ENCODE measurements at regions not wholly inside any gene's neighbourhood (a gene's known extent, or its start where the extent isn't known, plus 50 kb on each side); places are given as distances from the start of the nearest gene placed in this dataset.

GRCh38 chr22:44650806-44651205, 51.2 kb upstream of the PRR5 start:
- no peak overlapping the region for H3K4me3 ChIP-seq (replicated peaks; ENCODE audit: insufficient read depth, low read length)
- no peak for DNase-seq (ENCODE audit: low read depth in 1 of 2, low spot score in 1 of 2)
- H3K27ac ChIP-seq (replicated peaks) = no peak overlapping the region
- H3K27me3 ChIP-seq (ENCODE audit: insufficient read depth, poor library complexity, severe bottlenecking) = no peaks in the 10 kb centered on the region
- TF ChIP-seq CTCF (IDR thresholded peaks at IDR 0.05; ENCODE audit: insufficient read depth, low read length) (no peak), POLR2AphosphoS5 (IDR thresholded peaks at IDR 0.05; ENCODE audit: low read depth) (no peak), SPI1 (IDR thresholded peaks at IDR 0.05; ENCODE audit: borderline replicate concordance, low read depth) (no peak), GABPA (IDR thresholded peaks at IDR 0.05; ENCODE audit: low read depth) (no peak), REST (IDR thresholded peaks at IDR 0.05; ENCODE audit: insufficient replicate concordance, low read depth) (no peak)

- H3K4me3 ChIP-seq (replicated peaks; ENCODE audit: insufficient read depth, low read length) = no peak overlapping the region
- TF ChIP-seq GABPA (IDR thresholded peaks at IDR 0.05; ENCODE audit: low read depth) (no peak), CTCF (IDR thresholded peaks at IDR 0.05; ENCODE audit: insufficient read depth, low read length) (no peak), REST (IDR thresholded peaks at IDR 0.05; ENCODE audit: insufficient replicate concordance, low read depth) (no peak), POLR2AphosphoS5 (IDR thresholded peaks at IDR 0.05; ENCODE audit: low read depth) (no peak), SPI1 (IDR thresholded peaks at IDR 0.05; ENCODE audit: borderline replicate concordance, low read depth) (no peak)
- DNase-seq (ENCODE audit: low read depth in 1 of 2, low spot score in 1 of 2) = no peak
Measured at GRCh38 chr22:44648821-44649565, 53.0 kb upstream of the PRR5 start.

GRCh38 chr22:44648085-44648820, 53.8 kb upstream of the PRR5 start:
- H3K4me3 ChIP-seq (replicated peaks; ENCODE audit: insufficient read depth, low read length) = no peak overlapping the region
- H3K27ac ChIP-seq (replicated peaks) = no peak overlapping the region

More at GRCh38 chr22:44648821-44649565, 53.0 kb upstream of the PRR5 start:
- Histone ChIP-seq H3K27ac (replicated peaks) (no peak overlapping the region), H3K27me3 (ENCODE audit: insufficient read depth, poor library complexity, severe bottlenecking) (no peaks in the 10 kb centered on the region)

More at GRCh38 chr22:44648085-44648820, 53.8 kb upstream of the PRR5 start:
- H3K27me3 ChIP-seq (ENCODE audit: insufficient read depth, poor library complexity, severe bottlenecking) = no peaks in the 10 kb centered on the region
- DNase-seq (ENCODE audit: low read depth in 1 of 2, low spot score in 1 of 2) = no peak
- no peak for TF ChIP-seq GABPA (IDR thresholded peaks at IDR 0.05; ENCODE audit: low read depth)
- no peak for TF ChIP-seq CTCF (IDR thresholded peaks at IDR 0.05; ENCODE audit: insufficient read depth, low read length)
- no peak for TF ChIP-seq SPI1 (IDR thresholded peaks at IDR 0.05; ENCODE audit: borderline replicate concordance, low read depth)
- no peak for TF ChIP-seq POLR2AphosphoS5 (IDR thresholded peaks at IDR 0.05; ENCODE audit: low read depth)
- TF ChIP-seq REST (IDR thresholded peaks at IDR 0.05; ENCODE audit: insufficient replicate concordance, low read depth) = no peak

Measured in HL-60 (cell line).